C4-2B (cell line): ENCODE measurements at regions not wholly inside any gene's neighbourhood (a gene's known extent, or its start where the extent isn't known, plus 50 kb on each side); places are given as distances from the start of the nearest gene placed in this dataset.
"Not testable (repeated sequence)": the region's sequence is repeated elsewhere in the genome, so short reads cannot be mapped to it uniquely, and the experiment has no call there.

ENCODE experiments used
- CTCF ChIP-seq: fragments of 450-650 bp; conservative IDR thresholded peaks from 2 replicates; pipeline ENCODE4 v1.5.1; 2017; ENCODE audit warnings: mild to moderate bottlenecking
- ZFX ChIP-seq: fragments of 450-650 bp; IDR thresholded peaks from 2 replicates; pipeline ENCODE4 v1.6.1; 2017

DNA sequence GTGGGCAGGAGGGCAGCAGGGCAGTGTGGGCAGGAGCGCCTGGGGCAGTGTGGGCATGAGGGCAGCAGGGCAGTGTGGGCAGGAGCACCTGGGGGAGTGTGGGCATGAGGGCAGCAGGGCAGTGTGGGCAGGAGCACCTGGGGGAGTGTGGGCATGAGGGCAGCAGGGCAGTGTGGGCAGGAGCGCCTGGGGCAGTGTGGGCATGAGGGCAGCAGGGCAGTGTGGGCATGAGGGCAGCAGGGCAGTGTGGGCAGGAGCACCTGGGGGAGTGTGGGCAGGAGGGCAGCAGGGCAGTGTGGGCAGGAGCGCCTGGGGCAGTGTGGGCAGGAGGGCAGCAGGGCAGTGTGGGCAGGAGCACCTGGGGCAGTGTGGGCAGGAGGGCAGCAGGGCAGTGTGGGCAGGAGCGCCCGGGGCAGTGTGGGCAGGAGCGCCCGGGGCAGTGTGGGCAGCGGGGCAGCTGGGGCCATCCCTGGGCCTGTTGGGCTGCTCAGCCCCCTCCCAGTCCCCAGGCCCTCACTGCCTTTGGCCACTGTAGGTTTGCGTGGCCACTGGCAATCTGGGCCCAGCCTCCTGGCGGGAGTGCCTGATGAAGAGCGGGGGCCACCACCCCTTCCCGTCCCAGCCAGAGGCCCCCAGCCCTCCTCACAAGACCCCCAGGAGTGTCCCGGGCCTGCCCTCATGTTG lies 52.7 kb upstream of the NOTCH1 start:
- not testable (repeated sequence) for TF ChIP-seq CTCF, ZFX
